ENCODE measurements at regions not wholly inside any gene's neighbourhood (a gene's known extent, or its start where the extent isn't known, plus 50 kb on each side); places are given as distances from the start of the nearest gene placed in this dataset.

DNA sequence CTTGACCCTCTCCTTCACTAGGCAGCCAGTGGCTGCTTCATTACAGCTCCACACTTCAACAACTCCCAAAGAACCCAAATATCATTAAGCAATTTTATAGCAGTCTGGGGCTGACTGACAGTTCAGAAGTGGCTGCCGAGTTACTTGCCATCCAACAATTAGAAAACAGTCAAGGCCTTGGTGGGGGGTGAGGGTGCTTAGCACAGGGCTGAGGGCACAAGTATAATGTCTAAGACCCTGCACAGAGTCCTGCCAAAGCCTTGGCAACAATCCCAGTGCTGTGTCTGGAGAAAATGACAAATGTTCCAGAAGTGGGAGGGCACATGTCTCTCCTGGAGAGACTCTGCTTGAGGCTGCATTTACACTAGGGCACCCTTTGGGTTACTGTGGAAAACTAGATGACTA, 71.1 kb downstream of the CXCL12 start:
- intact Hi-C loops (cut with DNase I) = loop anchor here (5.0 kb wide), 2 partner anchors 74 to 641 kb away; partner anchors contain the start of gene CXCL12
- DNase-seq = no peak

DNA sequence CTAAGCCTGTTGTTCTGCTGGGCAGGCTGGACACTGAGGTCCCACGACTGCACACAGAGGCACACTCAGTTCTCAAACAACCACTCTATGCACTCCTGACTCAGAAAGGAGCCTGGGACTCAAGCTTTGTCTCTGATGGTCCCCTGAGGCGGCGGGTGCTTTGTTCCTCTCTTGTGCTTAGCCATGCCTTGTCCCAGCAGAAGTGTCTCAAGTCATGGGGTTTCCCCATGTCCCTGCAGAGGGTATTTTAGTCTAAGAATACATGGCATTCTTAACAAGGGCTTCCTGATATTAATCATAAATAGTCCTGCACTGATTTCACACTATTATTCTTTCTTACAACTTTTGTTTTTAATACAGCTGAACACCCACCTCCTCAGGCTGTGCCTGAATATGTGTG, 72.5 kb downstream of the CXCL12 start:
- TF ChIP-seq, protein P1, sequence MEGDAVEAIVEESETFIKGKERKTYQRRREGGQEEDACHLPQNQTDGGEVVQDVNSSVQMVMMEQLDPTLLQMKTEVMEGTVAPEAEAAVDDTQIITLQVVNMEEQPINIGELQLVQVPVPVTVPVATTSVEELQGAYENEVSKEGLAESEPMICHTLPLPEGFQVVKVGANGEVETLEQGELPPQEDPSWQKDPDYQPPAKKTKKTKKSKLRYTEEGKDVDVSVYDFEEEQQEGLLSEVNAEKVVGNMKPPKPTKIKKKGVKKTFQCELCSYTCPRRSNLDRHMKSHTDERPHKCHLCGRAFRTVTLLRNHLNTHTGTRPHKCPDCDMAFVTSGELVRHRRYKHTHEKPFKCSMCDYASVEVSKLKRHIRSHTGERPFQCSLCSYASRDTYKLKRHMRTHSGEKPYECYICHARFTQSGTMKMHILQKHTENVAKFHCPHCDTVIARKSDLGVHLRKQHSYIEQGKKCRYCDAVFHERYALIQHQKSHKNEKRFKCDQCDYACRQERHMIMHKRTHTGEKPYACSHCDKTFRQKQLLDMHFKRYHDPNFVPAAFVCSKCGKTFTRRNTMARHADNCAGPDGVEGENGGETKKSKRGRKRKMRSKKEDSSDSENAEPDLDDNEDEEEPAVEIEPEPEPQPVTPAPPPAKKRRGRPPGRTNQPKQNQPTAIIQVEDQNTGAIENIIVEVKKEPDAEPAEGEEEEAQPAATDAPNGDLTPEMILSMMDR (IDR thresholded peaks at IDR 0.05) = no peak
- Histone ChIP-seq H3K4me3 (no peak overlapping the region), H3K9me3 (no peaks in the 10 kb centered on the region), H3K36me3 (no peaks in the 10 kb centered on the region), H3K27ac (no peak overlapping the region), H3K27me3 (no peaks in the 10 kb centered on the region), H3K9ac (ENCODE audit: low read depth in 2 of 2, low read length in 2 of 2) (no peak overlapping the region), H3K4me1 (peaks cover 6% of the 10 kb centered on the region)
- intact Hi-C loops (cut with DNase I) = loop anchor here (5.0 kb wide), 2 partner anchors 75 to 640 kb away; partner anchors contain the start of gene CXCL12
- no peak for DNase-seq

More for the DNA sequence above, 71.1 kb downstream of the CXCL12 start:
- Histone ChIP-seq H3K4me1 (peaks cover 6% of the 10 kb centered on the region), H3K9me3 (no peaks in the 10 kb centered on the region), H3K9ac (ENCODE audit: low read depth in 2 of 2, low read length in 2 of 2) (no peak overlapping the region), H3K36me3 (no peaks in the 10 kb centered on the region), H3K27ac (no peak overlapping the region), H3K27me3 (no peaks in the 10 kb centered on the region), H3K4me3 (no peak overlapping the region)
- TF ChIP-seq, protein P1 (IDR thresholded peaks at IDR 0.05) = no peak

DNA sequence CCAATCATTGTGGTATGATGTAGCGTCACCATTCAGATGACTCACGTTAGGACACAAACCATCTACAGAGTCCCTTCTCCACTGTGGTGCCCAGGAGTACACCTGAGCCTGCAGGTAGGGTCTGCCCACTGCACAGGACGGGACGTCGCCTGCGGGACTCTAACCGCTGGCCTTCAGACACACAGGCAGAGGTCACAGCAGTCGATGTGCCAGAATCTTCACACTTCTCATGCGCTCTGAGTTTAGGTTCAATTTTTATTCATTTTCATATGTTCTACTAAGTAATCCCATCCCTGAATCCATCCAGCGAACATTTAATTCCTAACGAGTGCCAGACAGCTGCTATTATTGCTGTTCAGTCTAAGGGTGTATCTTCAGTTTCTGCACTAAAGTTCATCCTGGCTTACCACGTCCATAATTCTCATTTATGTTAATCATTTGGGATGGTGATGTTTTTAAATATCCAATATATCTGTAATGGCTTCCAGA, 73.3 kb downstream of the CXCL12 start:
- H3K9me3 ChIP-seq = no peaks in the 10 kb centered on the region
- no peak for DNase-seq
- intact Hi-C loops (cut with DNase I) = loop anchor here (5.0 kb wide), 2 partner anchors 76 to 639 kb away; partner anchors contain the start of gene CXCL12
- no peaks in the 10 kb centered on the region for H3K36me3 ChIP-seq
- H3K9ac ChIP-seq (ENCODE audit: low read depth in 2 of 2, low read length in 2 of 2) = no peak overlapping the region
- no peak overlapping the region for H3K4me3 ChIP-seq
- H3K4me1 ChIP-seq = peaks cover 6% of the 10 kb centered on the region
- no peak overlapping the region for H3K27ac ChIP-seq
- H3K27me3 ChIP-seq = no peaks in the 10 kb centered on the region
- TF ChIP-seq, protein P1 (IDR thresholded peaks at IDR 0.05) = no peak

DNA sequence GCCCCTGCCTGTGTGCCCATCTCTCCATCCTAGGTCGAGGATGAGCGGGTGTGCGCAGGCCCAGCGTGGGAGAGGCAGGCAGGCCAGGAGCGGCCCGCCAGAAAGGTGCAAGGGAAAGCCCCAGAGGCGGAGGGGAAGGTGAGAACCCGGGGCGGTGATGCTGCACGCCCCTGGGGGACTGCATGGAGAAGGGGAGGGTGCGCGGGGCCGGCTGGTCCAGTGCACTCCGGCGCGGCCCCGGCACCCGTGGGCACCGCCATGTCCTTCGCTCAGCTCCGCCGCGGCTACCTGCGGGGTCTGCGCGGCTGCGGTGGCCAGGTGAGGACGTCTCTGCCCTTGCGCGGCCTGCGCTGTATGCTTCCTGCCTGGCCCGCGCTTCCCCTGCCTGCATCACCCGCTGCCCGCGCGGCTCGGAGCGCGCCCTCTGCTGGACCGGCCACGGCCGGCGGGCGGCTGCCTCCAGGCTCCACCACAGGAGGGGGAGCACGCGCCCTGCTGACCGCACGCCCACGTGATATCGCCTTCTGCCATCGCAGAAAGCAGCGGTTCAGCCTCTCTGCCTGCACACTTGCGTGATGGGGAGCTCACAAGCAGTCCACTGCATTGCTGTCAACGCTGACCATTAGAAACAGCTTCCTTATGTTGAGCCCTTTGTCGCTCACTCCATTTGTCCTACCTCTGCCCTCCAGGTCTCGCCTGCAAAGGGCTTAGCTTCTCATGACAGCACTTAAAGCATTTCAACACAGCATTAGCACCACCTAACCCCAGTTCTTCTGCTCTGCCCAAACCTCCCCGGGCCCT, 73.9 kb downstream of the CXCL12 start:
- H3K36me3 ChIP-seq = no peaks in the 10 kb centered on the region
- TF ChIP-seq, protein P1 (IDR thresholded peaks at IDR 0.05) = peak; percentile 81
- no peaks in the 10 kb centered on the region for H3K9me3 ChIP-seq
- peak; percentile 79 for DNase-seq
- peak overlapping the region; percentile 16 for H3K4me3 ChIP-seq
- intact Hi-C loops (cut with DNase I) = loop anchor here (5.0 kb wide), 2 partner anchors 76 to 639 kb away; partner anchors contain the start of gene CXCL12
- H3K27ac ChIP-seq = no peak overlapping the region
- H3K27me3 ChIP-seq = no peaks in the 10 kb centered on the region
- H3K9ac ChIP-seq (ENCODE audit: low read depth in 2 of 2, low read length in 2 of 2) = peak overlapping the region in 1 of 2 donors; percentile 38
- peaks cover 6% of the 10 kb centered on the region for H3K4me1 ChIP-seq

DNA sequence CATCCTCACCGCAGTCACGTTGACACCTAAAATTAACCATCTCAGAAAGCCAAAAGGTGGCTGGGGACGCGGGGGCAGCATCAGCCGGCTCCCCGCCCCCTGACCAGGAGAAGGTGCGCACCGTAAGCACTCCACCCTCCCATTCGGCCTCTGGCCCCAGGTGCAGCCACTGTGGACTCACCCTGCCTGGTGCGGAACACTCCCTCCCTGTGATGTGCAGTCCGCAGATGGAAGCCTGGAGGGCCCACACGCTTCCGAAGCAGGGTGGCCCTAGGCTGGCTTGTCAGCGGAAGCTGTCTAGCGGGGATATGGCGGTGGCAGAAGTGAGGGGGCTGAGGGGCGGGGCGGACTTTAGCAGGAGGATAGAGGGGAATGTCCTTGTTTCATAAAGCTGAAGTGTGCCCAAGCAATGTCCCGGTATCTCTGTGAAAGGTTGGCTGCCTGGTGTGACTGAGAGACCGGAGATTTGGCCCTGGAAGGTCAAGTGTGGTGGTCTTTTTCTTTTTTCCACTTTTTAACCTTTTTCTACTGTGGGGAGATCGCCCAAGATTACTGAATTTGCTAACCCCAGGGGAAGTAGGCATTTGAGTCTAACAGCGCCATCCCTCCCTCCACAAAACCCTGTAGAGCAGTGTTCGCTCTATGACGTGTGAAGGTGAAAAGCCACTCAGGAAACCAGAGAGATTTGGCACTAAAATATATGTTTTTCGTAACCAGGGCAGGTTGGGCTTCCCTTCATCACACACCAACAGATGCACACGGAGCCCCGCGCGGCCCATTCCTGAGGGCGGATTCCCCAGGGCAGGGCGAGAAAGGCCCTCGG, 74.7 kb downstream of the CXCL12 start:
- H3K4me3 ChIP-seq = no peak overlapping the region
- peaks cover 6% of the 10 kb centered on the region for H3K4me1 ChIP-seq
- H3K36me3 ChIP-seq = no peaks in the 10 kb centered on the region
- intact Hi-C loops (cut with DNase I) = loop anchor here (5.0 to 10.0 kb wide), 4 partner anchors 77 to 638 kb away; partner anchors contain the start of gene CXCL12
- peak overlapping the region in 1 of 2 donors; percentile 38 for H3K9ac ChIP-seq (ENCODE audit: low read depth in 2 of 2, low read length in 2 of 2)
- TF ChIP-seq, protein P1 (IDR thresholded peaks at IDR 0.05) = no peak
- H3K9me3 ChIP-seq = no peaks in the 10 kb centered on the region
- no peaks in the 10 kb centered on the region for H3K27me3 ChIP-seq
- H3K27ac ChIP-seq = no peak overlapping the region
- no peak for DNase-seq
